IMR-90 (cell line): ENCODE measurements at regions not wholly inside any gene's neighbourhood (a gene's known extent, or its start where the extent isn't known, plus 50 kb on each side); places are given as distances from the start of the nearest gene placed in this dataset.

ENCODE experiments used
- CTCF ChIP-seq: conservative IDR thresholded peaks from 2 replicates; pipeline ENCODE4 v1.5.1; 2012; ENCODE audit warnings: mild to moderate bottlenecking, low read depth, low read length, improper control_type of control experiment
- ELK1 ChIP-seq: fragments of 150-350 bp; IDR thresholded peaks from 2 replicates; pipeline ENCODE4 v1.6.1; 2016; ENCODE audit warnings: low read depth, mild to moderate bottlenecking, low read length, moderate library complexity, borderline replicate concordance
- RFX5 ChIP-seq: IDR thresholded peaks from 2 replicates; pipeline ENCODE4 v1.8.0; 2012; ENCODE audit warnings: low read depth, mild to moderate bottlenecking, low read length, moderate library complexity

- TF ChIP-seq CTCF, result no peak
- no peak for TF ChIP-seq ELK1
- no peak for TF ChIP-seq RFX5
These were observed 79.4 kb upstream of the SMIM21 start for GRCh38 chr18:75506913-75507312.
